ENCODE measurements at regions not wholly inside any gene's neighbourhood (a gene's known extent, or its start where the extent isn't known, plus 50 kb on each side); places are given as distances from the start of the nearest gene placed in this dataset.

DNA sequence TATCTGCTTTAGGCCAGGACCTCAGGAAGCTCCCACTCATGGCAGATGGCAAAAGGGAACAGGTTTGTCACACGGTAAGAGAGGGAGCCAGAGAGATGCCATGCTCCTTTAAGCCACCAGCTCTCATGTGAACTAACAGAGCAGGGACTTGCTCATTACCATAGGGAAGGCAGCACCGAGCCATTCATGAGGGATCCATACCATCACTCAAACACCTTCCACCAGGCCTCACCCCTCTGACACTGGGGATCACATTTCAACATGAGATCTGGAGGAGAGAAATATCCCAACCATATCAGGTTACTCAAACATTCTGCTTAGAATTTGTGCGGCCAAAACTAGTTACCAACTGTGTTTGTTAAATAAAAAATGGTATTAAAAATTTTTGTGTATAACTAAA is 427.0 kb downstream of the UQCRFS1 start:
- TF ChIP-seq POLR2A (IDR thresholded peaks at IDR 0.05; ENCODE audit: low read depth, low read length) (no peak), POLR2AphosphoS5 (IDR thresholded peaks at IDR 0.05; ENCODE audit: low read depth, low read length) (no peak), TAF1 (IDR thresholded peaks at IDR 0.05; ENCODE audit: low read depth, low read length) (no peak), SPI1 (IDR thresholded peaks at IDR 0.05; ENCODE audit: low read depth, low read length) (no peak), POU2F2 (IDR thresholded peaks at IDR 0.05; ENCODE audit: low read depth, low read length) (no peak), PAX5 (IDR thresholded peaks at IDR 0.05; ENCODE audit: insufficient read depth, low read length, severe bottlenecking) (no peak)

Measured in GM12891 (cell line).